ENCODE measurements at regions not wholly inside any gene's neighbourhood (a gene's known extent, or its start where the extent isn't known, plus 50 kb on each side); places are given as distances from the start of the nearest gene placed in this dataset.

- no peak for TF ChIP-seq CTCF (IDR thresholded peaks at IDR 0.05)
- TF ChIP-seq POLR2A (IDR thresholded peaks at IDR 0.05) = no peak
These were observed 176.1 kb downstream of the TBC1D2B start for GRCh38 chr15:77901251-77901881.
